Adipocyte (in vitro differentiated cells): ENCODE measurements at regions not wholly inside any gene's neighbourhood (a gene's known extent, or its start where the extent isn't known, plus 50 kb on each side); places are given as distances from the start of the nearest gene placed in this dataset.
"Not testable (repeated sequence)": the region's sequence is repeated elsewhere in the genome, so short reads cannot be mapped to it uniquely, and the experiment has no call there.

Source experiments
- DNase-seq: peaks from one replicate; pipeline ENCODE4 v3.0.0-alpha.2; 2015; ENCODE audit warnings: low read depth
- H3K27me3 ChIP-seq: replicated peaks from 2 replicates; pipeline ENCODE4 v1.7.0; 2013; ENCODE audit warnings: mild to moderate bottlenecking, low read length, moderate library complexity; ENCODE audit not compliant: control insufficient read depth, insufficient read depth
- H3K36me3 ChIP-seq: 2 replicates; pipeline ENCODE4 v1.7.0; 2013; ENCODE audit warnings: low read length, mild to moderate bottlenecking, moderate library complexity; ENCODE audit not compliant: control insufficient read depth, insufficient read depth, severe bottlenecking
- H3K4me1 ChIP-seq: 2 replicates; pipeline ENCODE4 v1.7.0; 2013; ENCODE audit warnings: mild to moderate bottlenecking, low read length, moderate library complexity; ENCODE audit not compliant: control insufficient read depth, insufficient read depth
- H3K4me3 ChIP-seq: 2 replicates; pipeline ENCODE4 v1.7.0; 2013; ENCODE audit warnings: mild to moderate bottlenecking, low read length, moderate library complexity
- H3K9ac ChIP-seq: 2 replicates; pipeline ENCODE4 v1.7.0; 2013; ENCODE audit warnings: mild to moderate bottlenecking, low read length, moderate library complexity
- H3K9me3 ChIP-seq: 2 replicates; pipeline ENCODE4 v1.7.0; 2013; ENCODE audit warnings: mild to moderate bottlenecking, low read length, moderate library complexity; ENCODE audit not compliant: control insufficient read depth

DNA sequence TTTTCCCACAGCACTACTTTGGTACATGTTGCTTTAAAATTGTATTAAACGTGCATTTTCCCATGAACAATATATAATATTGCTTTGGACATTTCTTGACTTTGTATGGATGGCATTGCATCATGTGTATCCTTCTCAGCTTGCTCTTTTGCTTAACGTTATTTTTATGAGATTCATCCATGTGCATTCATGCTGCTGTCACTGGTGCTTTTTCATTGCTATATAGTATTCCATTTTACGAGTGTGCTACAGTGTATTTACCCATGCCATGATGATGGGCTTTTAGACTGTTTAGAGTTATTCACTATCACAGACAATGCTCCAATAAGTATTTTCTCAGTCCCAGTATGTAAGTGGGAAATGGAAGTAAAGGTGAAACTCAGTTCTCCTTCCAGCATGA lies 195.2 kb upstream of the COX10 start:
- Histone ChIP-seq H3K27me3 (no peaks in the 10 kb centered on the region), H3K36me3 (no peaks in the 10 kb centered on the region), H3K4me1 (no peaks in the 10 kb centered on the region), H3K4me3 (no peak overlapping the region), H3K9ac (no peak overlapping the region), H3K9me3 (no peaks in the 10 kb centered on the region)
- DNase-seq: no peak

- Histone ChIP-seq H3K27me3 (no peaks in the 10 kb centered on the region), H3K36me3 (no peaks in the 10 kb centered on the region), H3K9me3 (no peaks in the 10 kb centered on the region), H3K9ac (no peak overlapping the region), H3K4me3 (no peak overlapping the region), H3K4me1 (no peaks in the 10 kb centered on the region)
- DNase-seq: no peak
Observed at GRCh38 chr17:13874817-13875216, 194.5 kb upstream of the COX10 start.

- no peaks in the 10 kb centered on the region for H3K27me3 ChIP-seq
- no peak overlapping the region for H3K4me3 ChIP-seq
- no peak for DNase-seq
- peaks cover 4% of the 10 kb centered on the region for H3K9me3 ChIP-seq
- H3K4me1 ChIP-seq: no peaks in the 10 kb centered on the region
- H3K36me3 ChIP-seq: no peaks in the 10 kb centered on the region
- no peak overlapping the region for H3K9ac ChIP-seq
Observed at GRCh38 chr17:13879961-13880466, 189.3 kb upstream of the COX10 start.

DNA sequence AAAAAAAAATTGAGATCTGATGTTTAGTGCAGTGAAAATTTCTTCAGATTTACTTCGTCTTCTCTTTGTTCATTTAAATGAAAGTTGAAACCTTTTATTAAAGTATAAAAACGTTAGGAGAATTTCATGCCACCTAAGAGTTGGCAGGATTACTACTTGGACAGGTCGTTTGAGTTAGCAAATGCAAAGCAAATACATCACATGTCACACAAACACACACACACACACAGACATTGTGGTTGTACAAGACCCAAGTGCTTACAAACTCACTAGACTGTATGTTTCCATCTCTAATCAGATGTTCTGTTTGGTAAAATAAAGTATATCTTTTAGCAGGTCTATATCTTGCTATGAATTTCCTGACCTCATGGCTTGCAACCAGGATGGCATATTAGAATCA lies 185.6 kb upstream of the COX10 start:
- H3K4me3 ChIP-seq: no peak overlapping the region
- H3K9me3 ChIP-seq: peaks cover 4% of the 10 kb centered on the region
- DNase-seq: no peak
- no peaks in the 10 kb centered on the region for H3K4me1 ChIP-seq
- H3K27me3 ChIP-seq: no peaks in the 10 kb centered on the region
- no peaks in the 10 kb centered on the region for H3K36me3 ChIP-seq
- H3K9ac ChIP-seq: no peak overlapping the region

DNA sequence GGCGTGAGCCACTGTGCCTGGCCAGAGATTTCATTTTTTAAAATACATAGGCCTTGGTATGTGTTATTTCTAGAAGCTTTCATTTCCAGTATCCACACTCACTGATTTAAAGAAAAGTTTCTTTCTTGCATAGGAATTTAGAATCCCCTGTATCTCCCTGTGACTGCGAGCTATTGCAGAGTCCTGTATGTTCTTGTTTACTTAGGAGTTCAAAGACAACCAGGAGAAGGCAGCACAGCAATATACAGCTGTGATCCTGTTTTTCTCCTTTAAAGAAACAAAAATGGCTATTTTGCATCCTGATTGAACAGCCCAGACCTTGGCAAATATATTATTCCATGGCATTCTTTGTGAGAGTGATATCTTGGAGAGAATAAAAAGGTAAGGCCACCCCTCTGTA lies 185.0 kb upstream of the COX10 start:
- Histone ChIP-seq H3K4me1 (no peaks in the 10 kb centered on the region), H3K4me3 (no peak overlapping the region), H3K9ac (no peak overlapping the region), H3K27me3 (no peaks in the 10 kb centered on the region), H3K36me3 (no peaks in the 10 kb centered on the region), H3K9me3 (peaks cover 4% of the 10 kb centered on the region)
- DNase-seq: no peak

DNA sequence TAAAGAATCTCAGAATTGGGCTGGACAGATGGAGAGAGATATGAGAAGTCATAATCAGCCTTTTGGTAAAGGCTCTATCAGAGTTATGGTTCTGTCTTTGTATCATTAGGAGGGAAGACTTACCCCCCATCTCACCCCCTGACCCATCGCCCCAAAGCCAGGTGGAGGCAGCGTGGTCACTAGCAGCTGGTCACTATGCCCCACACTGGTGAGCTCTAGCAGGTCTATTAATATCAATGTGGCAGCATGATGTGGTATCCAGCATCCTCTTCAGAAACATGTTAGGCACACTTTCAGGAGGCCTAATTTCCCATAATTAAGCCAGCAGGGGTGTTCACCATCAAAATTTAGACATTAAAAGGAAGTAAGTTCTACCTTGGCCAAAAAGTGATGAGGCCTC lies 183.8 kb upstream of the COX10 start:
- H3K9me3 ChIP-seq: peaks cover 4% of the 10 kb centered on the region
- no peaks in the 10 kb centered on the region for H3K36me3 ChIP-seq
- no peak overlapping the region for H3K9ac ChIP-seq
- no peak overlapping the region for H3K4me3 ChIP-seq
- no peak for DNase-seq
- no peaks in the 10 kb centered on the region for H3K4me1 ChIP-seq
- H3K27me3 ChIP-seq: no peaks in the 10 kb centered on the region

DNA sequence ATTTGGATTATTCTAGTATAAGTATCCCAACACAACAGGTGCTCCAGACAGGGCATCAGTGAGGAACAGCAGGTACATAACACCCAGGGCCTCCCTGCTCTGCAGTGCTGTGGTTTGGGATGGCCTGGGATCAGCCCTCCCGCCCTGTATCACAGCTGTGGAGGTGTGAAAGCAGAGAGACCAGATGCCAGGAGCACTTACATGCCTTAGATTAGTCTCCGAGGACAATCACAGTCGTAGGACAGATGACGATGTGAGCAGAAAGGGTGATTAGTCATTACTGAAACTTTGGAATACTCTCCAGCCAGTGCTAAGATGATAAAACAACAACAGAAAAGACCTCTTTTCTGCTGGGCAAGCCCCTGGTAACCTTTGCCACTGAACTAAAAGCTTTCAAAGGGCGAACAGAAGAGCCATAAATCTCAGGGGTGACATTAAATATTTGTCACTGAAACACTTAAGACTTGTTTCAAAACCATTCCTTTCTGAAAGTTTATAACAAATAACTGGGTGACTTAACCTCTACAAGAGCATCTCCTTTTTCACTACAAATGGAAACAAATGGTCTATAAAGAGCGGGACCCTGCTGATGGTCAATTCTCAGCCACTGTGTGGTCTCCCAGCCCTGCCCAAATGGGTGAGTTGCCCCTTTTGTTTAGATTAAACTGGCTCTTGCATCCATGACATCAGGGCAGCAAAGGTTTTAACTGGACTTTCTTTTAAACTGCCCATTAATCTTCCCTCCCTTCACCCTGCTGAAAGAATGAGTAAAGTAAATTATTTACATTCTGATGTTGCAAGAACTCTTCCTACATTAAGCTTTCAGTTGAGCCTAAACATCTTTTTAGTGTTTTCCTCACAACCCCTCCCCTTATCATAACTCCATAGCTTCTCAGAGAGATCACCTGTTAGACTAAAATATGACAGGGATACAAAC lies 183.1 kb upstream of the COX10 start:
- no peak overlapping the region for H3K4me3 ChIP-seq
- no peaks in the 10 kb centered on the region for H3K4me1 ChIP-seq
- no peaks in the 10 kb centered on the region for H3K36me3 ChIP-seq
- no peak overlapping the region for H3K9ac ChIP-seq
- DNase-seq: peak; percentile 38
- H3K9me3 ChIP-seq: peaks cover 4% of the 10 kb centered on the region
- H3K27me3 ChIP-seq: no peaks in the 10 kb centered on the region

- Histone ChIP-seq H3K36me3 (no peaks in the 10 kb centered on the region), H3K4me3 (no peak overlapping the region), H3K9ac (no peak overlapping the region), H3K27me3 (no peaks in the 10 kb centered on the region), H3K4me1 (no peaks in the 10 kb centered on the region), H3K9me3 (peaks cover under 1% of the 10 kb centered on the region)
- peak; percentile 43 for DNase-seq
Observed at GRCh38 chr17:13888056-13888609, 181.2 kb upstream of the COX10 start.

GRCh38 chr17:13908971-13909370 lies 160.3 kb upstream of the COX10 start:
- DNase-seq, H3K4me1 ChIP-seq, H3K36me3 ChIP-seq, H3K9ac ChIP-seq, H3K4me3 ChIP-seq, H3K9me3 ChIP-seq, H3K27me3 ChIP-seq: not testable (repeated sequence)

- no peaks in the 10 kb centered on the region for H3K36me3 ChIP-seq
- DNase-seq: no peak
Observed at GRCh38 chr17:13909901-13910519, 159.3 kb upstream of the COX10 start.

GRCh38 chr17:13917634-13918033 lies 151.7 kb upstream of the COX10 start:
- Histone ChIP-seq H3K36me3 (no peaks in the 10 kb centered on the region), H3K4me1 (no peaks in the 10 kb centered on the region), H3K9ac (no peak overlapping the region), H3K27me3 (no peaks in the 10 kb centered on the region), H3K4me3 (no peak overlapping the region), H3K9me3 (no peaks in the 10 kb centered on the region)
- no peak for DNase-seq

More at GRCh38 chr17:13909901-13910519, 159.3 kb upstream of the COX10 start:
- no peak overlapping the region for H3K9ac ChIP-seq
- H3K9me3 ChIP-seq: no peaks in the 10 kb centered on the region
- no peak overlapping the region for H3K4me3 ChIP-seq
- no peaks in the 10 kb centered on the region for H3K27me3 ChIP-seq
- H3K4me1 ChIP-seq: no peaks in the 10 kb centered on the region
